ENCODE measurements at regions not wholly inside any gene's neighbourhood (a gene's known extent, or its start where the extent isn't known, plus 50 kb on each side); places are given as distances from the start of the nearest gene placed in this dataset.

GRCh38 chr15:37715101-37715500 is 219.3 kb upstream of the TMCO5A start:
- no peak for TF ChIP-seq CTCF (IDR thresholded peaks at IDR 0.05)
- TF ChIP-seq POLR2A (IDR thresholded peaks at IDR 0.05): no peak
